Psoas muscle (tissue), 7 donors: ENCODE measurements at regions not wholly inside any gene's neighbourhood (a gene's known extent, or its start where the extent isn't known, plus 50 kb on each side); places are given as distances from the start of the nearest gene placed in this dataset.

Source experiments
- ATAC-seq, 4 donors: fragments of 200-7000 bp; cut with Tn5 transposase; one replicate each; pipeline ENCODE4 v1.9.1; 2020; ENCODE audit warnings: moderate library complexity in 3 of 4, mild to moderate bottlenecking in 2 of 4
- DNase-seq, 2 donors: peaks; one replicate each; pipeline ENCODE4 v3.0.0-alpha.2; 2020
- H3K27ac ChIP-seq: fragments of 200-600 bp; one replicate; pipeline ENCODE4 v1.8.0; 2022
- H3K27me3 ChIP-seq, 3 donors: fragments of 200-600 bp in 1 of 3; one replicate each; pipeline versions ENCODE4 v1.6.1 to v1.8.0; 2013 to 2022; ENCODE audit warnings: low read length in 2 of 3, mild to moderate bottlenecking in 2 of 3, moderate library complexity in 1 of 3; ENCODE audit not compliant: insufficient read depth in 3 of 3
- H3K36me3 ChIP-seq, 2 donors: fragments of 200-600 bp in 1 of 2; one replicate each; pipeline versions ENCODE4 v1.6.1 to v1.8.0; 2013 to 2022; ENCODE audit warnings: low read depth in 1 of 2, mild to moderate bottlenecking in 1 of 2, moderate library complexity in 1 of 2; ENCODE audit not compliant: insufficient read depth in 1 of 2
- H3K4me1 ChIP-seq: fragments of 200-600 bp; one replicate; pipeline ENCODE4 v1.8.0; 2022
- H3K4me3 ChIP-seq: fragments of 200-600 bp; one replicate; pipeline ENCODE4 v1.8.0; 2022; ENCODE audit warnings: mild to moderate bottlenecking
- H3K9me3 ChIP-seq: fragments of 200-600 bp; one replicate; pipeline ENCODE4 v1.8.0; 2022
- CTCF ChIP-seq: fragments of 200-600 bp; IDR thresholded peaks from one replicate; pipeline ENCODE4 v1.8.0; 2022; ENCODE audit warnings: antibody characterized with exemption
- WGBS, 3 donors: extraction: QIAGEN DNeasy Blood & Tissue Kit; methylation state at CpG; one replicate each; pipeline versions ENCODE4 v1.1.6 to v1.1.7; 2013; 5-methylcytosine and 5-hydroxymethylcytosine counted together
- intact Hi-C, 2 donors: fragments of 100-400 bp; cut with DNase I; formaldehyde crosslinking; loops; one replicate each; pipeline versions ENCODE4 v1.11.0 to v1.14.2; 2022
- donor health status: healthy with polysubstance abuse.
- donor health status: DM: no; HTN: no; CAD: no; lungs with moderate emphysema.
- donor health status: Bipolar disorder and iron deficiency.
- donor health status: healthy.
- donor health status: DM: yes; HTN: yes; CAD: no.
- donor health status: DM: no; HTN: no; CAD: no.
- donor health status: DM: yes; HTN: yes; CAD: no.

GRCh38 chr6:76866091-76866915 lies 597.0 kb downstream of the HTR1B start:
- H3K9me3 ChIP-seq: no peaks in the 10 kb centered on the region
- no peaks in the 10 kb centered on the region for H3K36me3 ChIP-seq
- ATAC-seq (no peak), DNase-seq (no peak)
- no peaks in the 10 kb centered on the region for H3K4me1 ChIP-seq
- H3K27me3 ChIP-seq: no peaks in the 10 kb centered on the region
- intact Hi-C loops: no loop called here
- WGBS, 3 donors: 68 to 72% (median 71%) methylated on average over 5 of the region's 5 CpGs
- no peak for TF ChIP-seq CTCF
- H3K4me3 ChIP-seq: no peak overlapping the region
- no peak overlapping the region for H3K27ac ChIP-seq

GRCh38 chr6:76862936-76863335 lies 600.4 kb downstream of the HTR1B start:
- Histone ChIP-seq H3K36me3 (no peaks in the 10 kb centered on the region), H3K27me3 (no peaks in the 10 kb centered on the region), H3K4me1 (no peaks in the 10 kb centered on the region), H3K9me3 (no peaks in the 10 kb centered on the region), H3K4me3 (no peak overlapping the region), H3K27ac (no peak overlapping the region)
- WGBS, 3 donors: 0 to 39% (median 36%) methylated on average over 1 of the region's 1 CpG
- intact Hi-C loops: no loop called here
- ATAC-seq (no peak), DNase-seq (no peak)
- TF ChIP-seq CTCF: no peak

- no peak for DNase-seq
- Histone ChIP-seq H3K4me3 (no peak overlapping the region), H3K36me3 (no peaks in the 10 kb centered on the region), H3K9me3 (no peaks in the 10 kb centered on the region), H3K4me1 (no peaks in the 10 kb centered on the region), H3K27me3 (no peaks in the 10 kb centered on the region), H3K27ac (no peak overlapping the region)
- peak; percentile 16 for TF ChIP-seq CTCF
- ATAC-seq: no peak
- intact Hi-C loops: no loop called here
- 44 to 54% (median 49%) methylated on average over 2 of the region's 2 CpGs for WGBS, 3 donors
Measured at GRCh38 chr6:76861403-76861802, 601.9 kb downstream of the HTR1B start.

GRCh38 chr6:76856065-76856464 lies 607.2 kb downstream of the HTR1B start:
- WGBS, 3 donors: 80 to 84% (median 82%) methylated on average over 5 of the region's 5 CpGs
- intact Hi-C loops: no loop called here
- H3K36me3 ChIP-seq: no peaks in the 10 kb centered on the region

More at GRCh38 chr6:76856065-76856464, 607.2 kb downstream of the HTR1B start:
- no peaks in the 10 kb centered on the region for H3K4me1 ChIP-seq
- no peak for TF ChIP-seq CTCF
- no peak overlapping the region for H3K4me3 ChIP-seq
- no peaks in the 10 kb centered on the region for H3K27me3 ChIP-seq
- no peaks in the 10 kb centered on the region for H3K9me3 ChIP-seq
- no peak overlapping the region for H3K27ac ChIP-seq
- DNase-seq (no peak), ATAC-seq (no peak)
